Mammary epithelial cell (primary cell): ENCODE measurements at regions not wholly inside any gene's neighbourhood (a gene's known extent, or its start where the extent isn't known, plus 50 kb on each side); places are given as distances from the start of the nearest gene placed in this dataset.

Experiments
- CTCF ChIP-seq, 2 donors: IDR thresholded peaks in 1 of 2; conservative IDR thresholded peaks in 1 of 2; 2 replicates each; pipeline ENCODE4 v1.5.1; 2011 to 2012; ENCODE audit warnings: inconsistent platforms in 2 of 2, low read length in 2 of 2, mild to moderate bottlenecking in 2 of 2, control low read depth in 1 of 2, low read depth in 1 of 2; ENCODE audit not compliant: insufficient read depth in 1 of 2; ENCODE audit errors: extremely low read depth in 1 of 2
- EZH2 ChIP-seq: IDR thresholded peaks from 2 replicates; pipeline ENCODE4 v1.6.1; 2012; ENCODE audit warnings: low read length, inconsistent platforms, borderline replicate concordance

- TF ChIP-seq CTCF (conservative IDR thresholded peaks at IDR 0.05 in 1 of 2, IDR thresholded peaks at IDR 0.05 in 1 of 2; ENCODE audit: extremely low read depth in 1 of 2, insufficient read depth in 1 of 2, low read depth in 1 of 2, low read length in 2 of 2) (no peak), EZH2 (no peak)
These were observed 66.1 kb upstream of the CDC42EP3 start for GRCh38 chr2:37737507-37737906.
